Endothelial cell of umbilical vein (primary cell): ENCODE measurements at regions not wholly inside any gene's neighbourhood (a gene's known extent, or its start where the extent isn't known, plus 50 kb on each side); places are given as distances from the start of the nearest gene placed in this dataset.

ENCODE experiments used
- BruUV-seq: library from RNA; stranded (reverse); fragments of 400-500 nt; replicated peaks from 2 replicates; lab custom pipeline; 2021; lab: Mats Ljungman, UMichigan
- CTCF ChIA-PET: fragments of 300-600, 350-600 bp; sonication (Branson Sonifier 250); formaldehyde crosslinking; loops from one replicate; lab custom pipeline; 2021; ENCODE audit warnings: antibody characterized with exemption, inconsistent platforms; lab: Charles Lee
- POLR2A ChIA-PET: fragments of 300-600, 350-600 bp; sonication (Branson Sonifier 250); formaldehyde crosslinking; loops from one replicate; lab custom pipeline; 2021; ENCODE audit warnings: antibody characterized with exemption, inconsistent platforms; lab: Charles Lee
- DNase-seq: peaks from one replicate; pipeline ENCODE4 v3.0.0-alpha.2; 2011; ENCODE audit warnings: low read depth, low spot score
- FAIRE-seq: peaks from 2 replicates; lab custom pipeline; 2011; peaks lifted over from hg19 to GRCh38; lab: Jason Lieb, UNC
- H2AFZ ChIP-seq: 2 replicates; pipeline ENCODE4 v1.6.0; 2012; ENCODE audit warnings: low read depth, low read length, control low read depth, inconsistent platforms
- H3K27ac ChIP-seq: 2 replicates; pipeline ENCODE4 v1.5.1; 2011; ENCODE audit warnings: low read depth, mild to moderate bottlenecking, control low read depth, low read length, moderate library complexity; ENCODE audit not compliant: insufficient read depth
- H3K27me3 ChIP-seq, 2 experiments: 2 replicates each; pipeline versions ENCODE4 v1.6.0 to v1.6.1; 2011; ENCODE audit warnings: low read length in 2 of 2, mixed read lengths in 1 of 2; ENCODE audit not compliant: control insufficient read depth in 2 of 2, insufficient read depth in 2 of 2
- H3K36me3 ChIP-seq, 2 experiments: 2 replicates in 1 of 2; 3 replicates in 1 of 2; pipeline ENCODE4 v1.5.1; 2011; ENCODE audit warnings: low read length in 2 of 2, mild to moderate bottlenecking in 1 of 2, moderate library complexity in 1 of 2; ENCODE audit not compliant: control insufficient read depth in 2 of 2, insufficient read depth in 2 of 2; ENCODE audit errors: extremely low read depth in 1 of 2
- H3K4me1 ChIP-seq: 3 replicates; pipeline ENCODE4 v1.5.1; 2011; ENCODE audit warnings: mild to moderate bottlenecking, low read length; ENCODE audit not compliant: control insufficient read depth, insufficient read depth; ENCODE audit errors: extremely low read depth
- H3K4me2 ChIP-seq: 2 replicates; pipeline ENCODE4 v1.6.1; 2011; ENCODE audit warnings: low read length, control low read depth, mixed read lengths; ENCODE audit not compliant: insufficient read depth
- H3K4me3 ChIP-seq, 3 experiments: fragments of 200-600 bp in 1 of 3; sonication (generic), shearing (Covaris generic) in 1 of 3; replicated peaks in 1 of 3; 2 replicates each; pipeline ENCODE4 v1.5.1; 2011 to 2016; ENCODE audit warnings: control low read depth in 3 of 3, low read length in 3 of 3, mild to moderate bottlenecking in 2 of 3, inconsistent platforms in 1 of 3, low read depth in 1 of 3, moderate library complexity in 1 of 3; ENCODE audit not compliant: insufficient read depth in 1 of 3
- H3K79me2 ChIP-seq: 2 replicates; pipeline ENCODE4 v1.6.0; 2012; ENCODE audit warnings: low read length, inconsistent platforms; ENCODE audit not compliant: control insufficient read depth, insufficient read depth
- H3K9ac ChIP-seq: replicated peaks from 2 replicates; pipeline ENCODE3; 2011; ENCODE audit warnings: low read length, control low read depth; ENCODE audit not compliant: insufficient read depth; ENCODE audit errors: extremely low read depth
- H3K9me1 ChIP-seq: replicated peaks from 3 replicates; pipeline ENCODE4 v1.6.0; 2011; ENCODE audit warnings: mild to moderate bottlenecking, low read length; ENCODE audit not compliant: control insufficient read depth, insufficient read depth; ENCODE audit errors: extremely low read depth
- H3K9me3 ChIP-seq: replicated peaks from 2 replicates; pipeline ENCODE4 v1.5.1; 2012; ENCODE audit warnings: low read length, inconsistent platforms; ENCODE audit not compliant: control insufficient read depth, insufficient read depth
- H4K20me1 ChIP-seq: replicated peaks from 2 replicates; pipeline ENCODE3; 2011; ENCODE audit warnings: mild to moderate bottlenecking, low read length; ENCODE audit not compliant: control insufficient read depth, insufficient read depth; ENCODE audit errors: extremely low read depth
- EZH2 ChIP-seq: IDR thresholded peaks from 2 replicates; pipeline ENCODE4 v1.6.1; 2012; ENCODE audit warnings: borderline replicate concordance, low read depth, mild to moderate bottlenecking, moderate library complexity, low read length, inconsistent platforms; ENCODE audit not compliant: severe bottlenecking
- FOS ChIP-seq: IDR thresholded peaks from 2 replicates; pipeline ENCODE4 v1.6.1; 2011; ENCODE audit warnings: mild to moderate bottlenecking, low read length, moderate library complexity, borderline replicate concordance; ENCODE audit not compliant: insufficient read depth
- GATA2 ChIP-seq: IDR thresholded peaks from 2 replicates; pipeline ENCODE4 v1.7.0; 2011; ENCODE audit warnings: low read depth, mild to moderate bottlenecking, moderate library complexity, mixed read lengths, low read length; ENCODE audit not compliant: insufficient read length, insufficient read depth
- JUN ChIP-seq: IDR thresholded peaks from 2 replicates; pipeline ENCODE4 v1.6.1; 2011; ENCODE audit warnings: borderline replicate concordance, low read depth; ENCODE audit not compliant: insufficient read length, insufficient read depth
- MYC ChIP-seq: IDR thresholded peaks from one replicate; pipeline ENCODE4 v1.6.1; 2011; ENCODE audit warnings: mild to moderate bottlenecking, low read depth, low read length
- POLR2A ChIP-seq: IDR thresholded peaks from 2 replicates; pipeline ENCODE4 v1.6.1; 2012; ENCODE audit warnings: low read depth, mild to moderate bottlenecking, control low read depth, low read length
- POLR2AphosphoS5 ChIP-seq: IDR thresholded peaks from 2 replicates; pipeline ENCODE4 v1.6.1; 2012; ENCODE audit warnings: low read depth, mild to moderate bottlenecking, control low read depth, low read length, moderate library complexity; ENCODE audit not compliant: insufficient read depth
- dilution Hi-C: fragments of 300-500 bp; cut with MboI; formaldehyde crosslinking; loops from one replicate; pipeline ENCODE4 v1.15.0; 2019; ENCODE audit warnings: low sequenced_read_pairs; ENCODE audit not compliant: extremely low pct_ligation_motif_present
- intact Hi-C: fragments of 100-400 bp; cut with micrococcal nuclease; formaldehyde crosslinking; loops from one replicate; pipeline ENCODE4 v1.10.0; 2022
- TF ChIP-seq, protein P1 (sequence below): IDR thresholded peaks from 2 replicates; pipeline ENCODE4 v1.6.1; 2011; ENCODE audit not compliant: insufficient read depth, insufficient read length
- TF ChIP-seq, protein P2 (sequence below), 2 donors: IDR thresholded peaks; 1 replicate in 1 of 2; 2 replicates in 1 of 2; pipeline ENCODE4 v1.5.1; 2011; ENCODE audit warnings: low read length in 2 of 2, mild to moderate bottlenecking in 2 of 2, moderate library complexity in 2 of 2, control low read depth in 1 of 2, inconsistent platforms in 1 of 2, low read depth in 1 of 2; ENCODE audit not compliant: insufficient read depth in 1 of 2; ENCODE audit errors: extremely low read depth in 1 of 2

DNA sequence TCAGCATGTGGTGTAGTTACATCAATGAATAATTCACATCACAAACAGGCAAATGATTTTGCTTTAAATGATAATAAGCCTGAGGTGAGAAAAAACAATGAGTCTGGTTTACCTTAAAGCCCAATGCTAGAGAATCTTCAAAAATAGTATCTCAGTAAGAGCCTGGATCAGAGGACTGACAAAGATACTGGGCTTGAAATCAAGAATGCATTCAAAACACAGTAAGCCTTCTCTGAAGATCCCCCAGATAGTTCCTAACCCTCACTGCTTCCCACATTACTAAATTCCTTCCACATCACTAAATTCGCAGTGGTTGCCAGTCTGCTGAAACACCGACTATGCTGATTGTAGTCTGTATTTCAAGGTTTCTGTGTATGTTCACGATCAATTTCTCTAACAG lies 514.9 kb downstream of the SUCLG1 start:
- Histone ChIP-seq H3K36me3 (no peaks in the 10 kb centered on the region), H2AFZ (no peak overlapping the region), H3K4me2 (no peak overlapping the region), H3K4me1 (no peaks in the 10 kb centered on the region), H3K27me3 (no peaks in the 10 kb centered on the region), H3K9me3 (no peaks in the 10 kb centered on the region), H3K9me1 (no peaks in the 10 kb centered on the region), H3K79me2 (no peaks in the 10 kb centered on the region), H4K20me1 (no peaks in the 10 kb centered on the region), H3K27ac (no peak overlapping the region), H3K9ac (no peak overlapping the region), H3K4me3 (no peak overlapping the region)
- no TSS peak for BruUV-seq
- FAIRE-seq (no peak), DNase-seq (no peak)
- POLR2A ChIA-PET, result no interaction called here
- intact Hi-C loops, result no loop called here
- dilution Hi-C loops, result no loop called here
- CTCF ChIA-PET, result no interaction called here
- TF ChIP-seq, protein P1, sequence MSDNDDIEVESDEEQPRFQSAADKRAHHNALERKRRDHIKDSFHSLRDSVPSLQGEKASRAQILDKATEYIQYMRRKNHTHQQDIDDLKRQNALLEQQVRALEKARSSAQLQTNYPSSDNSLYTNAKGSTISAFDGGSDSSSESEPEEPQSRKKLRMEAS, result no peak
- no peak for TF ChIP-seq POLR2A
- no peak for TF ChIP-seq MYC
- TF ChIP-seq FOS, result no peak
- TF ChIP-seq, protein P2, sequence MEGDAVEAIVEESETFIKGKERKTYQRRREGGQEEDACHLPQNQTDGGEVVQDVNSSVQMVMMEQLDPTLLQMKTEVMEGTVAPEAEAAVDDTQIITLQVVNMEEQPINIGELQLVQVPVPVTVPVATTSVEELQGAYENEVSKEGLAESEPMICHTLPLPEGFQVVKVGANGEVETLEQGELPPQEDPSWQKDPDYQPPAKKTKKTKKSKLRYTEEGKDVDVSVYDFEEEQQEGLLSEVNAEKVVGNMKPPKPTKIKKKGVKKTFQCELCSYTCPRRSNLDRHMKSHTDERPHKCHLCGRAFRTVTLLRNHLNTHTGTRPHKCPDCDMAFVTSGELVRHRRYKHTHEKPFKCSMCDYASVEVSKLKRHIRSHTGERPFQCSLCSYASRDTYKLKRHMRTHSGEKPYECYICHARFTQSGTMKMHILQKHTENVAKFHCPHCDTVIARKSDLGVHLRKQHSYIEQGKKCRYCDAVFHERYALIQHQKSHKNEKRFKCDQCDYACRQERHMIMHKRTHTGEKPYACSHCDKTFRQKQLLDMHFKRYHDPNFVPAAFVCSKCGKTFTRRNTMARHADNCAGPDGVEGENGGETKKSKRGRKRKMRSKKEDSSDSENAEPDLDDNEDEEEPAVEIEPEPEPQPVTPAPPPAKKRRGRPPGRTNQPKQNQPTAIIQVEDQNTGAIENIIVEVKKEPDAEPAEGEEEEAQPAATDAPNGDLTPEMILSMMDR (IDR thresholded peaks at IDR 0.05; ENCODE audit: extremely low read depth in 1 of 2, insufficient read depth in 1 of 2, low read depth in 1 of 2, low read length in 2 of 2), result no peak
- no peak for TF ChIP-seq EZH2
- TF ChIP-seq POLR2AphosphoS5, result no peak
- no peak for TF ChIP-seq GATA2
- TF ChIP-seq JUN, result no peak
